GM23338 (cell line): ENCODE measurements at regions not wholly inside any gene's neighbourhood (a gene's known extent, or its start where the extent isn't known, plus 50 kb on each side); places are given as distances from the start of the nearest gene placed in this dataset.

Source experiments
- ATAC-seq: fragments of 200-7000 bp; cut with Tn5 transposase; 3 replicates; pipeline ENCODE4 v1.9.1; 2020
- DNase-seq: peaks from one replicate; pipeline ENCODE4 v3.0.0-alpha.2; 2015; ENCODE audit warnings: low spot score
- H2AFZ ChIP-seq: fragments of 200-600 bp; sonication (generic); 2 replicates; pipeline ENCODE4 v1.8.0; 2016; ENCODE audit warnings: antibody characterized with exemption, mild to moderate bottlenecking, moderate library complexity
- H3F3A ChIP-seq: fragments of 200-600 bp; sonication (generic); replicated peaks from 2 replicates; pipeline ENCODE4 v1.8.0; 2017; ENCODE audit warnings: antibody characterized with exemption, mixed run types, low read depth
- H3K27ac ChIP-seq: fragments of 200-600 bp; sonication (generic); 2 replicates; pipeline ENCODE4 v1.6.1; 2016; ENCODE audit warnings: low read depth
- H3K27me3 ChIP-seq: fragments of 200-600 bp; sonication (generic); 2 replicates; pipeline ENCODE4 v1.8.0; 2016; ENCODE audit warnings: mild to moderate bottlenecking, mixed run types, moderate library complexity; ENCODE audit not compliant: insufficient read depth
- H3K36me3 ChIP-seq: fragments of 200-600 bp; sonication (generic); 2 replicates; pipeline ENCODE4 v1.8.0; 2016; ENCODE audit warnings: mild to moderate bottlenecking; ENCODE audit not compliant: insufficient read depth
- H3K4me1 ChIP-seq: fragments of 200-600 bp; sonication (generic); 2 replicates; pipeline ENCODE4 v1.8.0; 2016; ENCODE audit warnings: mild to moderate bottlenecking, moderate library complexity; ENCODE audit not compliant: insufficient read depth
- H3K4me2 ChIP-seq: fragments of 200-600 bp; sonication (generic); 2 replicates; pipeline ENCODE4 v1.7.1; 2017; ENCODE audit warnings: mixed run types
- H3K4me3 ChIP-seq: fragments of 200-600 bp; sonication (generic); 2 replicates; pipeline ENCODE4 v1.6.1; 2016; ENCODE audit warnings: mixed run types
- H3K79me2 ChIP-seq: fragments of 200-600 bp; sonication (generic); replicated peaks from 2 replicates; pipeline ENCODE4 v1.8.0; 2017; ENCODE audit warnings: mild to moderate bottlenecking; ENCODE audit not compliant: insufficient read depth
- H3K9me2 ChIP-seq: fragments of 200-600 bp; sonication (generic); 2 replicates; pipeline ENCODE4 v1.8.0; 2017; ENCODE audit not compliant: insufficient read depth
- H4K20me1 ChIP-seq: fragments of 200-600 bp; sonication (generic); replicated peaks from 2 replicates; pipeline ENCODE4 v1.8.0; 2017; ENCODE audit warnings: mild to moderate bottlenecking; ENCODE audit not compliant: insufficient read depth
- H3K27ac Mint-ChIP-seq: 2 replicates; pipeline ENCODE4 v1.8.0; 2020; ENCODE audit warnings: inconsistent platforms, mild to moderate bottlenecking, moderate library complexity, mixed read lengths
- H3K27me3 Mint-ChIP-seq: 3 replicates; pipeline ENCODE4 v1.8.0; 2022; ENCODE audit warnings: low read depth, mild to moderate bottlenecking, moderate library complexity, mixed read lengths, inconsistent platforms; ENCODE audit not compliant: insufficient read depth, poor library complexity
- H3K36me3 Mint-ChIP-seq: 3 replicates; pipeline ENCODE4 v1.8.0; 2021; ENCODE audit warnings: low read depth, mild to moderate bottlenecking, inconsistent platforms, moderate library complexity, mixed read lengths
- H3K4me1 Mint-ChIP-seq: 3 replicates; pipeline ENCODE4 v1.8.0; 2020; ENCODE audit warnings: mild to moderate bottlenecking, inconsistent platforms, mixed read lengths
- H3K4me3 Mint-ChIP-seq: 3 replicates; pipeline ENCODE4 v1.8.0; 2021; ENCODE audit warnings: moderate library complexity, mild to moderate bottlenecking, inconsistent platforms, mixed read lengths
- H3K9me3 Mint-ChIP-seq: 3 replicates; pipeline ENCODE4 v1.8.0; 2020; ENCODE audit warnings: moderate library complexity, mild to moderate bottlenecking, inconsistent platforms, mixed read lengths
- CREB1 ChIP-seq: fragments of 250-450 bp; sonication (Bioruptor Pico); IDR thresholded peaks from 2 replicates; pipeline ENCODE4 v1.5.0; 2020; ENCODE audit warnings: low read depth, mild to moderate bottlenecking, moderate library complexity
- EZH2 ChIP-seq: fragments of 200-600 bp; sonication (generic); IDR thresholded peaks from one replicate; pipeline ENCODE4 v1.8.0; 2017; ENCODE audit warnings: antibody characterized with exemption, mild to moderate bottlenecking, low read depth; ENCODE audit not compliant: unreplicated experiment
- EZH2phosphoT487 ChIP-seq: fragments of 200-600 bp; sonication (generic); IDR thresholded peaks from one replicate; pipeline ENCODE4 v1.8.1; 2018; ENCODE audit warnings: antibody characterized with exemption; ENCODE audit not compliant: unreplicated experiment
- JUNB ChIP-seq: IDR thresholded peaks from one replicate; pipeline ENCODE4 v1.6.1; 2016; ENCODE audit warnings: antibody characterized with exemption; ENCODE audit not compliant: unreplicated experiment
- NANOG ChIP-seq: IDR thresholded peaks from 2 replicates; pipeline ENCODE4 v1.6.1; 2016; ENCODE audit warnings: antibody characterized with exemption, borderline replicate concordance
- POLR2AphosphoS5 ChIP-seq: IDR thresholded peaks from 2 replicates; pipeline ENCODE4 v1.6.1; 2016; ENCODE audit warnings: antibody characterized with exemption, low read depth
- STAT1 ChIP-seq: IDR thresholded peaks from one replicate; pipeline ENCODE4 v1.6.1; 2016; ENCODE audit warnings: antibody characterized with exemption; ENCODE audit not compliant: unreplicated experiment
- ZNF114 ChIP-seq: fragments of 250-450 bp; sonication (Bioruptor Pico); IDR thresholded peaks from 2 replicates; pipeline ENCODE4 v1.5.0; 2020; ENCODE audit warnings: mild to moderate bottlenecking, moderate library complexity
- ZNF331 ChIP-seq: fragments of 250-450 bp; sonication (Bioruptor Pico); IDR thresholded peaks from 2 replicates; pipeline ENCODE4 v1.5.0; 2020; ENCODE audit warnings: low read depth, mild to moderate bottlenecking, moderate library complexity
- TF ChIP-seq, protein P1 (sequence below): IDR thresholded peaks from one replicate; pipeline ENCODE4 v1.6.1; 2018; ENCODE audit warnings: antibody characterized with exemption; ENCODE audit not compliant: unreplicated experiment
- TF ChIP-seq, protein P2 (sequence below): IDR thresholded peaks from 2 replicates; pipeline ENCODE4 v1.6.1; 2016; ENCODE audit warnings: antibody characterized with exemption
- TF ChIP-seq, protein P3 (sequence below), 2 experiments: fragments of 200-600 bp in 1 of 2; sonication (generic) in 1 of 2; conservative IDR thresholded peaks; 2 replicates each; pipeline versions ENCODE4 v1.5.1 to v1.6.1; 2016 to 2017; ENCODE audit warnings: antibody characterized with exemption in 2 of 2, low read depth in 2 of 2, mild to moderate bottlenecking in 2 of 2, moderate library complexity in 1 of 2
- TF ChIP-seq, protein P4 (sequence below): fragments of 250-450 bp; sonication (Bioruptor Pico); IDR thresholded peaks from 2 replicates; pipeline ENCODE4 v1.5.0; 2020; ENCODE audit warnings: mild to moderate bottlenecking, moderate library complexity

DNA sequence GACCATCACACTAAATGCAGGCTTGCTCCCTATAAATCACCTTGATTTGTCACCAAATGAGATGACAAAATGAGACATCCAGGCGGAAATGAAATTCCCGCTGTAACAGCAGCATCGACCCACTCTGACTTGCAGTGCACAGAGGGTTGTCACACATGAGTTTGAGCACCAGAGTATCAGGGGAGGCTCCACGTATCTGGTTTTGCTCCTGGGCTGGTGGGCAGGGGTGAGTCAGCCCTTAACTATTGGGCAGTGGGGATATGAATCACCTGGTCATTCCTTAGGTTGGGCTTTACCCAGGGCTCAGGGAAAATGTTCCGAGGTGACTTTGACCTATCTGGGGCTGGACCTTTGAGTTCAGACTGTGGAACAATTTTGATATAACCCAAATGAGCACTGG, 245.2 kb upstream of the CCL2 start:
- no peaks in the 10 kb centered on the region for H3K36me3 Mint-ChIP-seq
- no peak for DNase-seq
- H3K27me3 ChIP-seq = no peaks in the 10 kb centered on the region
- peaks cover 6% of the 10 kb centered on the region for H3K27me3 Mint-ChIP-seq
- no peak overlapping the region for H3K4me3 ChIP-seq
- H3K4me3 Mint-ChIP-seq = no peak overlapping the region
- H4K20me1 ChIP-seq = no peaks in the 10 kb centered on the region
- H3F3A ChIP-seq = no peaks in the 10 kb centered on the region
- no peaks in the 10 kb centered on the region for H3K79me2 ChIP-seq
- no peak overlapping the region for H3K27ac Mint-ChIP-seq
- no peaks in the 10 kb centered on the region for H3K36me3 ChIP-seq
- no peaks in the 10 kb centered on the region for H3K4me1 ChIP-seq
- TF ChIP-seq EZH2 (no peak), STAT1 (no peak), JUNB (no peak), POLR2AphosphoS5 (no peak), NANOG (no peak), ZNF114 (no peak), EZH2phosphoT487 (no peak), ZNF331 (CRISPR knock-in tag) (no peak), CREB1 (CRISPR knock-in tag) (no peak)
- TF ChIP-seq, protein P1, sequence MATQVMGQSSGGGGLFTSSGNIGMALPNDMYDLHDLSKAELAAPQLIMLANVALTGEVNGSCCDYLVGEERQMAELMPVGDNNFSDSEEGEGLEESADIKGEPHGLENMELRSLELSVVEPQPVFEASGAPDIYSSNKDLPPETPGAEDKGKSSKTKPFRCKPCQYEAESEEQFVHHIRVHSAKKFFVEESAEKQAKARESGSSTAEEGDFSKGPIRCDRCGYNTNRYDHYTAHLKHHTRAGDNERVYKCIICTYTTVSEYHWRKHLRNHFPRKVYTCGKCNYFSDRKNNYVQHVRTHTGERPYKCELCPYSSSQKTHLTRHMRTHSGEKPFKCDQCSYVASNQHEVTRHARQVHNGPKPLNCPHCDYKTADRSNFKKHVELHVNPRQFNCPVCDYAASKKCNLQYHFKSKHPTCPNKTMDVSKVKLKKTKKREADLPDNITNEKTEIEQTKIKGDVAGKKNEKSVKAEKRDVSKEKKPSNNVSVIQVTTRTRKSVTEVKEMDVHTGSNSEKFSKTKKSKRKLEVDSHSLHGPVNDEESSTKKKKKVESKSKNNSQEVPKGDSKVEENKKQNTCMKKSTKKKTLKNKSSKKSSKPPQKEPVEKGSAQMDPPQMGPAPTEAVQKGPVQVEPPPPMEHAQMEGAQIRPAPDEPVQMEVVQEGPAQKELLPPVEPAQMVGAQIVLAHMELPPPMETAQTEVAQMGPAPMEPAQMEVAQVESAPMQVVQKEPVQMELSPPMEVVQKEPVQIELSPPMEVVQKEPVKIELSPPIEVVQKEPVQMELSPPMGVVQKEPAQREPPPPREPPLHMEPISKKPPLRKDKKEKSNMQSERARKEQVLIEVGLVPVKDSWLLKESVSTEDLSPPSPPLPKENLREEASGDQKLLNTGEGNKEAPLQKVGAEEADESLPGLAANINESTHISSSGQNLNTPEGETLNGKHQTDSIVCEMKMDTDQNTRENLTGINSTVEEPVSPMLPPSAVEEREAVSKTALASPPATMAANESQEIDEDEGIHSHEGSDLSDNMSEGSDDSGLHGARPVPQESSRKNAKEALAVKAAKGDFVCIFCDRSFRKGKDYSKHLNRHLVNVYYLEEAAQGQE = no peak
- TF ChIP-seq, protein P2, sequence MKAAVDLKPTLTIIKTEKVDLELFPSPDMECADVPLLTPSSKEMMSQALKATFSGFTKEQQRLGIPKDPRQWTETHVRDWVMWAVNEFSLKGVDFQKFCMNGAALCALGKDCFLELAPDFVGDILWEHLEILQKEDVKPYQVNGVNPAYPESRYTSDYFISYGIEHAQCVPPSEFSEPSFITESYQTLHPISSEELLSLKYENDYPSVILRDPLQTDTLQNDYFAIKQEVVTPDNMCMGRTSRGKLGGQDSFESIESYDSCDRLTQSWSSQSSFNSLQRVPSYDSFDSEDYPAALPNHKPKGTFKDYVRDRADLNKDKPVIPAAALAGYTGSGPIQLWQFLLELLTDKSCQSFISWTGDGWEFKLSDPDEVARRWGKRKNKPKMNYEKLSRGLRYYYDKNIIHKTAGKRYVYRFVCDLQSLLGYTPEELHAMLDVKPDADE = no peak
- TF ChIP-seq, protein P3, sequence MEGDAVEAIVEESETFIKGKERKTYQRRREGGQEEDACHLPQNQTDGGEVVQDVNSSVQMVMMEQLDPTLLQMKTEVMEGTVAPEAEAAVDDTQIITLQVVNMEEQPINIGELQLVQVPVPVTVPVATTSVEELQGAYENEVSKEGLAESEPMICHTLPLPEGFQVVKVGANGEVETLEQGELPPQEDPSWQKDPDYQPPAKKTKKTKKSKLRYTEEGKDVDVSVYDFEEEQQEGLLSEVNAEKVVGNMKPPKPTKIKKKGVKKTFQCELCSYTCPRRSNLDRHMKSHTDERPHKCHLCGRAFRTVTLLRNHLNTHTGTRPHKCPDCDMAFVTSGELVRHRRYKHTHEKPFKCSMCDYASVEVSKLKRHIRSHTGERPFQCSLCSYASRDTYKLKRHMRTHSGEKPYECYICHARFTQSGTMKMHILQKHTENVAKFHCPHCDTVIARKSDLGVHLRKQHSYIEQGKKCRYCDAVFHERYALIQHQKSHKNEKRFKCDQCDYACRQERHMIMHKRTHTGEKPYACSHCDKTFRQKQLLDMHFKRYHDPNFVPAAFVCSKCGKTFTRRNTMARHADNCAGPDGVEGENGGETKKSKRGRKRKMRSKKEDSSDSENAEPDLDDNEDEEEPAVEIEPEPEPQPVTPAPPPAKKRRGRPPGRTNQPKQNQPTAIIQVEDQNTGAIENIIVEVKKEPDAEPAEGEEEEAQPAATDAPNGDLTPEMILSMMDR (conservative IDR thresholded peaks at IDR 0.05; ENCODE audit: low read depth in 2 of 2) = no peak
- TF ChIP-seq, protein P4, sequence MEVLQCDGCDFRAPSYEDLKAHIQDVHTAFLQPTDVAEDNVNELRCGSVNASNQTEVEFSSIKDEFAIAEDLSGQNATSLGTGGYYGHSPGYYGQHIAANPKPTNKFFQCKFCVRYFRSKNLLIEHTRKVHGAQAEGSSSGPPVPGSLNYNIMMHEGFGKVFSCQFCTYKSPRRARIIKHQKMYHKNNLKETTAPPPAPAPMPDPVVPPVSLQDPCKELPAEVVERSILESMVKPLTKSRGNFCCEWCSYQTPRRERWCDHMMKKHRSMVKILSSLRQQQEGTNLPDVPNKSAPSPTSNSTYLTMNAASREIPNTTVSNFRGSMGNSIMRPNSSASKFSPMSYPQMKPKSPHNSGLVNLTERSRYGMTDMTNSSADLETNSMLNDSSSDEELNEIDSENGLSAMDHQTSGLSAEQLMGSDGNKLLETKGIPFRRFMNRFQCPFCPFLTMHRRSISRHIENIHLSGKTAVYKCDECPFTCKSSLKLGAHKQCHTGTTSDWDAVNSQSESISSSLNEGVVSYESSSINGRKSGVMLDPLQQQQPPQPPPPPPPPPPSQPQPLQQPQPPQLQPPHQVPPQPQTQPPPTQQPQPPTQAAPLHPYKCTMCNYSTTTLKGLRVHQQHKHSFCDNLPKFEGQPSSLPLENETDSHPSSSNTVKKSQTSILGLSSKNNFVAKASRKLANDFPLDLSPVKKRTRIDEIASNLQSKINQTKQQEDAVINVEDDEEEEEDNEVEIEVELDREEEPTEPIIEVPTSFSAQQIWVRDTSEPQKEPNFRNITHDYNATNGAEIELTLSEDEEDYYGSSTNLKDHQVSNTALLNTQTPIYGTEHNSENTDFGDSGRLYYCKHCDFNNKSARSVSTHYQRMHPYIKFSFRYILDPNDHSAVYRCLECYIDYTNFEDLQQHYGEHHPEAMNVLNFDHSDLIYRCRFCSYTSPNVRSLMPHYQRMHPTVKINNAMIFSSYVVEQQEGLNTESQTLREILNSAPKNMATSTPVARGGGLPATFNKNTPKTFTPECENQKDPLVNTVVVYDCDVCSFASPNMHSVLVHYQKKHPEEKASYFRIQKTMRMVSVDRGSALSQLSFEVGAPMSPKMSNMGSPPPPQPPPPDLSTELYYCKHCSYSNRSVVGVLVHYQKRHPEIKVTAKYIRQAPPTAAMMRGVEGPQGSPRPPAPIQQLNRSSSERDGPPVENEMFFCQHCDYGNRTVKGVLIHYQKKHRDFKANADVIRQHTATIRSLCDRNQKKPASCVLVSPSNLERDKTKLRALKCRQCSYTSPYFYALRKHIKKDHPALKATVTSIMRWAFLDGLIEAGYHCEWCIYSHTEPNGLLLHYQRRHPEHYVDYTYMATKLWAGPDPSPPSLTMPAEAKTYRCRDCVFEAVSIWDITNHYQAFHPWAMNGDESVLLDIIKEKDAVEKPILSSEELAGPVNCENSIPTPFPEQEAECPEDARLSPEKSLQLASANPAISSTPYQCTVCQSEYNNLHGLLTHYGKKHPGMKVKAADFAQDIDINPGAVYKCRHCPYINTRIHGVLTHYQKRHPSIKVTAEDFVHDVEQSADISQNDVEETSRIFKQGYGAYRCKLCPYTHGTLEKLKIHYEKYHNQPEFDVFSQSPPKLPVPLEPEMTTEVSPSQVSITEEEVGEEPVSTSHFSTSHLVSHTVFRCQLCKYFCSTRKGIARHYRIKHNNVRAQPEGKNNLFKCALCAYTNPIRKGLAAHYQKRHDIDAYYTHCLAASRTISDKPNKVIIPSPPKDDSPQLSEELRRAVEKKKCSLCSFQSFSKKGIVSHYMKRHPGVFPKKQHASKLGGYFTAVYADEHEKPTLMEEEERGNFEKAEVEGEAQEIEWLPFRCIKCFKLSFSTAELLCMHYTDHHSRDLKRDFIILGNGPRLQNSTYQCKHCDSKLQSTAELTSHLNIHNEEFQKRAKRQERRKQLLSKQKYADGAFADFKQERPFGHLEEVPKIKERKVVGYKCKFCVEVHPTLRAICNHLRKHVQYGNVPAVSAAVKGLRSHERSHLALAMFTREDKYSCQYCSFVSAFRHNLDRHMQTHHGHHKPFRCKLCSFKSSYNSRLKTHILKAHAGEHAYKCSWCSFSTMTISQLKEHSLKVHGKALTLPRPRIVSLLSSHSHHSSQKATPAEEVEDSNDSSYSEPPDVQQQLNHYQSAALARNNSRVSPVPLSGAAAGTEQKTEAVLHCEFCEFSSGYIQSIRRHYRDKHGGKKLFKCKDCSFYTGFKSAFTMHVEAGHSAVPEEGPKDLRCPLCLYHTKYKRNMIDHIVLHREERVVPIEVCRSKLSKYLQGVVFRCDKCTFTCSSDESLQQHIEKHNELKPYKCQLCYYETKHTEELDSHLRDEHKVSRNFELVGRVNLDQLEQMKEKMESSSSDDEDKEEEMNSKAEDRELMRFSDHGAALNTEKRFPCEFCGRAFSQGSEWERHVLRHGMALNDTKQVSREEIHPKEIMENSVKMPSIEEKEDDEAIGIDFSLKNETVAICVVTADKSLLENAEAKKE (CRISPR knock-in tag) = no peak
- no peak overlapping the region for H3K27ac ChIP-seq
- no peak for ATAC-seq
- no peak overlapping the region for H3K4me2 ChIP-seq
- no peaks in the 10 kb centered on the region for H3K9me3 Mint-ChIP-seq
- no peak overlapping the region for H2AFZ ChIP-seq
- no peaks in the 10 kb centered on the region for H3K9me2 ChIP-seq
- peaks cover 15% of the 10 kb centered on the region for H3K4me1 Mint-ChIP-seq
